ENCODE measurements at regions not wholly inside any gene's neighbourhood (a gene's known extent, or its start where the extent isn't known, plus 50 kb on each side); places are given as distances from the start of the nearest gene placed in this dataset.

- Histone ChIP-seq H3K9ac (ENCODE audit: low read depth, low read length, poor library complexity, severe bottlenecking) (no peak overlapping the region), H3K79me2 (ENCODE audit: insufficient read depth, low read length) (no peaks in the 10 kb centered on the region), H3K27me3 (ENCODE audit: insufficient read depth, low read length, poor library complexity, severe bottlenecking) (no peaks in the 10 kb centered on the region), H3K4me1 (ENCODE audit: insufficient read depth, low read length, poor library complexity, severe bottlenecking) (no peaks in the 10 kb centered on the region), H3K9me3 (ENCODE audit: insufficient read depth, low read depth, low read length) (peaks cover 4% of the 10 kb centered on the region; the same call in 1 of the 2 replicates), H2AFZ (ENCODE audit: low read length) (no peak overlapping the region), H3K4me2 (ENCODE audit: low read depth, low read length, poor library complexity, severe bottlenecking) (no peak overlapping the region), H3K36me3 (ENCODE audit: insufficient read depth, low read length) (no peaks in the 10 kb centered on the region), H3K9me2 (replicated peaks; ENCODE audit: low read depth, low read length) (no peaks in the 10 kb centered on the region), H3K4me3 (ENCODE audit: low read length, poor library complexity, severe bottlenecking) (no peak overlapping the region), H4K20me1 (ENCODE audit: insufficient read depth, low read length, poor library complexity, severe bottlenecking) (no peaks in the 10 kb centered on the region), H3F3A (ENCODE audit: low read depth) (no peaks in the 10 kb centered on the region)
- TF ChIP-seq CTCF (conservative IDR thresholded peaks at IDR 0.05; ENCODE audit: low read length) (no peak), EZH2phosphoT487 (IDR thresholded peaks at IDR 0.05; ENCODE audit: borderline replicate concordance) (no peak)
These were observed 740.3 kb upstream of the SOX9 start for GRCh38 chr17:71380535-71380934.

GRCh38 chr17:71380936-71381335 is 739.9 kb upstream of the SOX9 start:
- no peak overlapping the region for H3K4me3 ChIP-seq (ENCODE audit: low read length, poor library complexity, severe bottlenecking)
- no peaks in the 10 kb centered on the region for H3K4me1 ChIP-seq (ENCODE audit: insufficient read depth, low read length, poor library complexity, severe bottlenecking)
- H3K9me2 ChIP-seq (replicated peaks; ENCODE audit: low read depth, low read length): no peaks in the 10 kb centered on the region
- no peaks in the 10 kb centered on the region for H3K27me3 ChIP-seq (ENCODE audit: insufficient read depth, low read length, poor library complexity, severe bottlenecking)
- no peaks in the 10 kb centered on the region for H4K20me1 ChIP-seq (ENCODE audit: insufficient read depth, low read length, poor library complexity, severe bottlenecking)
- no peaks in the 10 kb centered on the region for H3K79me2 ChIP-seq (ENCODE audit: insufficient read depth, low read length)
- no peaks in the 10 kb centered on the region for H3K36me3 ChIP-seq (ENCODE audit: insufficient read depth, low read length)
- no peak overlapping the region for H2AFZ ChIP-seq (ENCODE audit: low read length)
- no peaks in the 10 kb centered on the region for H3F3A ChIP-seq (ENCODE audit: low read depth)
- no peak overlapping the region for H3K9ac ChIP-seq (ENCODE audit: low read depth, low read length, poor library complexity, severe bottlenecking)
- 0 out of 2 replicates have a peak, but pooled peaks cover under 1% of the 10 kb centered on the region for H3K9me3 ChIP-seq (ENCODE audit: insufficient read depth, low read depth, low read length)
- no peak for TF ChIP-seq EZH2phosphoT487 (IDR thresholded peaks at IDR 0.05; ENCODE audit: borderline replicate concordance)
- no peak for TF ChIP-seq CTCF (conservative IDR thresholded peaks at IDR 0.05; ENCODE audit: low read length)
- no peak overlapping the region for H3K4me2 ChIP-seq (ENCODE audit: low read depth, low read length, poor library complexity, severe bottlenecking)

- Histone ChIP-seq H3K9me2 (replicated peaks; ENCODE audit: low read depth, low read length) (no peaks in the 10 kb centered on the region), H3K79me2 (ENCODE audit: insufficient read depth, low read length) (no peaks in the 10 kb centered on the region), H3K9me3 (ENCODE audit: insufficient read depth, low read depth, low read length) (no peaks in the 10 kb centered on the region), H3K9ac (ENCODE audit: low read depth, low read length, poor library complexity, severe bottlenecking) (no peak overlapping the region), H2AFZ (ENCODE audit: low read length) (no peak overlapping the region), H3K36me3 (ENCODE audit: insufficient read depth, low read length) (no peaks in the 10 kb centered on the region), H3F3A (ENCODE audit: low read depth) (no peaks in the 10 kb centered on the region), H3K4me2 (ENCODE audit: low read depth, low read length, poor library complexity, severe bottlenecking) (no peak overlapping the region), H3K4me3 (ENCODE audit: low read length, poor library complexity, severe bottlenecking) (no peak overlapping the region), H3K27me3 (ENCODE audit: insufficient read depth, low read length, poor library complexity, severe bottlenecking) (no peaks in the 10 kb centered on the region), H4K20me1 (ENCODE audit: insufficient read depth, low read length, poor library complexity, severe bottlenecking) (no peaks in the 10 kb centered on the region), H3K4me1 (ENCODE audit: insufficient read depth, low read length, poor library complexity, severe bottlenecking) (no peaks in the 10 kb centered on the region)
- TF ChIP-seq EZH2phosphoT487 (IDR thresholded peaks at IDR 0.05; ENCODE audit: borderline replicate concordance): no peak
- no peak for TF ChIP-seq CTCF (conservative IDR thresholded peaks at IDR 0.05; ENCODE audit: low read length)
These were observed 737.7 kb upstream of the SOX9 start for GRCh38 chr17:71383091-71383490.

All from Loucy (cell line).